NT2/D1 (cell line): ENCODE measurements at regions not wholly inside any gene's neighbourhood (a gene's known extent, or its start where the extent isn't known, plus 50 kb on each side); places are given as distances from the start of the nearest gene placed in this dataset.

ENCODE experiments used
- SUZ12 ChIP-seq: IDR thresholded peaks from 2 replicates; pipeline ENCODE4 v1.6.1; 2011; ENCODE audit not compliant: insufficient read length, insufficient read depth; ENCODE audit errors: extremely low read depth
- YY1 ChIP-seq: IDR thresholded peaks from 2 replicates; pipeline ENCODE4 v1.6.1; 2011; ENCODE audit not compliant: insufficient read length, insufficient read depth
- ZNF274 ChIP-seq: IDR thresholded peaks from 2 replicates; pipeline ENCODE4 v1.6.1; 2011; ENCODE audit warnings: mild to moderate bottlenecking, low read depth, low read length

DNA sequence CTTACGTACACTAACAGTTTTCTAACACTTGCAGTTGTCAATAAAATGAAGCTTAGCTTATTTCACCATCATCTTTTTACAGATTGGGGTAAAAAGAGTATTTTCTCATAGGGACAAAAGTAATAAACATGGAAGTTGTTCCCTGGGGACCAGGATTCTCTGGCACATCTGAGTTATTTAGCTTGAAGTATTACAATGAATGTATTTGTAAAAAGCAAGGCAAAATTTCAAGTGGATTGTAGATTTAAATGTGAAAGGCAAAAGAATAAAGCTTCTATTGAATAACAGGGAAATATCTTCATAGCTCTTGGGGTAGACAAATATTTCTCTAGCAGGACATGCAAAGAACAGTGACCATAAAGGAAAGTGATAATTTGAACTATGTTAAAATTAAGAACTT lies 260.0 kb upstream of the ECI2 start:
- TF ChIP-seq ZNF274 (no peak), SUZ12 (no peak), YY1 (no peak)
